GM19395 (cell line): ENCODE measurements at regions not wholly inside any gene's neighbourhood (a gene's known extent, or its start where the extent isn't known, plus 50 kb on each side); places are given as distances from the start of the nearest gene placed in this dataset.
A peak's percentile ranks its signal among the peaks of the same experiment; 100 is the strongest.

Experiments used
- ATAC-seq: cut with Tn5 transposase; IDR thresholded peaks from one replicate; pipeline ENCODE4 v1.9.1; 2021; ENCODE audit warnings: mild to moderate bottlenecking, moderate library complexity; ENCODE audit not compliant: unreplicated experiment

DNA sequence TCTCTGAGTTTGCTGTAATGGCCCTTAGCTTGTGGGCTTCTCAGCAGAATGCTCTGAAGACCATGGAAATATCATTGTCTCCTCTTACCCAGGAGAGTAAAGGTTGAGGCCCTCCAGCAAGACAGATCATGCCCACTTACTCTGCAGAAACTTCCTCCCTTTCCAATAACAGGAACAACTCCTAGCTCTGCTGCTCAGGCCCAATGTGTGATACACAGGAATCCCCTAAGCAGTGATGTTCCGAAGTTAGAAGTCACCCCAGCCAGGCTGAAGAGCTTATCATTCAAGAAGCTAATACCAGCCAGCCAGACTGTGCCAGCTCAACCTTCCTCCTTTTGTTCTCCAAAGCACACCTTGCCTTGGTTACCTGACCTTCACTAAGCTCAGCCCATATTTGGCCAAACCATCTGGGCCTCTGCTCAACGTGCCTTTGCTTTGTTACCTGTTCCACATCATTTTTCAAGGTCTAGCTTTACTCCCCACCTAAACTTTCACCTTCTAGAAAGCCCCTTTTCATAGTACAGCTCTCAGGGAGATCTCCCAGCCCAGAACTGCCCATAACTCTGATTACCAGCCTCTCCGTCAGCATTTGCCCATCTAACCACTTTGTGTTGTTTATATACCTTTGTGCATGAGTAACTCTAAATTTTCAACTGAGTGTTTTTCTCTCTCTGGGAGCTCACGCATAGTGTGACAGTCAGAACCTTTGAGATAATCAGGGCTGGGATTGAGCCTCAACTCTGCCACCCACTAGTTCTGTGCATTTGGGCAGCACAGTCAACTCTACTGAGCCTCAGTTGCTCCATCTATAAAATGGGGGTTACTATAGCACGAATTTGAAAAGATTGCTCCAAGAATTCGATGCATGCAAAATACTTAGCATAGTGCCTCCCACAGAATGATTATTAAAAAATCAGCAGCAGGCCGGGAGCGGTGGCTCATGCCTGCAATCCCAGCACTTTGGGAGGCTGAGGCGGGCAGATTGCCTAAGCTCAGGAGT is 107.6 kb upstream of the CPEB4 start:
- ATAC-seq: no peak

DNA sequence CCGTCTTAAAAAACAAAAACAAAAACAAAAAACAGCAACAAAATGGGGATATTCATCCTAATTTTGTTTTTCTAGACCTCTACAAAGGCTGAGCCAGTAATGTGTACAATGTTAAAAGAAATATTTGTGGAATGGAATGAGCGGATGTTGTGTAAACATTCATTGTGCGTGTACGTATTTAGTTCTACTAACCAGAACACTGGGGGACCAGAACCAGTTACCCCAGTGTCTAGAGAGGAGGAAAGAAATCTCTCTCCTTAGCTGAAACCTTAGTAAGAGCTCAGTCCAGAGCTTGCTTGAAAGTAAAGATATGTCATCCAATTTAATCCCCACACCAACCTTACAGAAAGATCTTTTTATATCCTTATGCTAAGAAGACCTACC is 106.7 kb upstream of the CPEB4 start:
- no peak for ATAC-seq

DNA sequence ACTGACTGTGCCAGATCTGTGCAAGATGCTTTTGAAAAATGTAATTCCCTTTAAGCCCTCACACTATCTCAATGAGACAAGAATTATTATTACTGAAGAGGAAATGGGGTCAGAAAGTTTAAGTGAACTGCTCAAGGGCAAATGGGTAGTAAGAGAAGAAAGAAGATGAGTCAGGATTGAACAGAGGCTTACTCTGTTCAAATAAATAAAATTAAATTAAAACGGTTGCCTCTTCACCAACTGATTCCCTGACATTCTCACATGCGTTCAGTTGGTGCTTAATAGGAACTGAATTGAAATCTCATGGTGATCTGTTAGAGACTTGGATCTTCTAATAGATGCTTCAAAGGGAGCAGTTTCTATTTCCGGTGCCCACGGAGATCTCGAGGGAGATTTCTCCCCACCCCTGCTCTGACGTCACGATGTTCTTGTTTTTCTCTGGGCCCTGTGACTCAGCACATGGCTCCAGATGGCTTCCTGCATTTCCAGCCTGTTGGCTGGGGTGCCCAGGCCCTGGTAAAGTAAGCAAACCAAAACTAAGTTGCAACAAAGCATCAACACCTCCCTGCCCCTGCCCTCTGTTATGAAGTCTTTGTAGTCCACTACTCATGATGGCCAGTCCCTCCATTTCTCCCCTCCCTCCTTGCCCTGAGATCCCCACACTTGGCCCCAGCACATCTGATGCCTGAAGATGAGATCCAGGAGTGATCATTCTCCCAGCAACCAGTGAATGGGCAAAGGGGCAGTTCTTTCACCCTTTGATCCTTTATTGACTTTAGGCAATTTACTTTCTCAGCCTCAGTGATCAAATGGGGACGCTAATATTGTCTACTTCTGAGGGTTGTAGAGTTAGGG is 106.1 kb upstream of the CPEB4 start:
- no peak for ATAC-seq

DNA sequence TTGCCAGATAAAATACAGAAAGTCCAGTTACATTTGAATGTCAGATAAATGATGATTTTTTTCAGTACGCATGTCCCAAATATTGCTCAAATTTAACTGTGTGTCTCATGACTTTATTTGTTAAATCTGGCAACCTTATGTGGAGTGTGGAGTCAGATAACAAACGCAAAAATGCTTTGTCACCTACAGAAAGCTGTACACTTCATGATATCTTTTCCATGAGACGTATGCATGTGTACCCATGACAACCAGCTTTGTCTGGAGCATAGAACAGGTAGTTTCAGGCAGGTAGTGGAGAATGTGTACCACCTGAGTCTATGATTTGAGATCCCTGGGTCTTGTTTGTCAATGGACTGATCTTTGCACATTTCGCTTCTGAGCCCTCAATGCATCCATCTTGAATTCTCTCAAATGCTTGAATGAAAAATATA is 105.5 kb upstream of the CPEB4 start:
- no peak for ATAC-seq

DNA sequence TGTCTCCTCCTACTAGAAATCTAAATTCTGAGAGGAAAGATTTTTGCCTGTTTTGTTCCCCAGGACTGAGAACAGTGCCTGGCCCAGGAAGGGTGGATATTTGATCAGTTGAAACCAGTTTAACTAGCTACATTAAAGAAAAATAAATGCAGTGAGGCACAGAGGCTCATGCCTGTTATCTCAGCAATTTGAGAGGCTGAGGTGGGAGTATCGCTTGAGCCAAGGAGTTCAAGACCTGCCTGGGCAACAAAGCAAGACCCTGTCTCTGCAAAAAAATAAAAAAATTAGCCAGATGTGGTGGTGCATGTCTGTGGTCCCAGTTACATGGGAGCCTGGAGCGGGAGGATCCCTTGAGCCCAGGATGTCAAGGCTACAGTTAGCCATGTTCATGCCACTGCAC is 104.8 kb upstream of the CPEB4 start:
- no peak for ATAC-seq

DNA sequence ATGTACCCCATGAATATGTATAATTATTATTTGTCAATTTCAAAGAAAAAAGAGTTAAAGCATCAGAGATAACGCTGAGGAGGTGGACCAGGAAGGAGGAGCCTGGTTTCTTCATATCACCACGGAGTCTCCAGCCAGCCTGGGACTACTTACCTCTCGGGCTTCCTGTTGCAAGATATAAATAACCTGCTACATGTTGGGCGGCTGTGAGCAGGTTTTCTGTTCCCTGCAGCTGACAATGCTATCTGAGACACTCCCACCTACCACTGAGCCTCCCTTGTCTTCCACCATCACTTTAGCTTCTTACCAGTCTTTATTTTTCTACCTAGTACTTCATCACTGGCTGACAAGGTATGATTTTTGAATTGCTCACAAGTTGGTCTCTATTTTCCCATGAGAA is 102.7 kb upstream of the CPEB4 start:
- no peak for ATAC-seq

DNA sequence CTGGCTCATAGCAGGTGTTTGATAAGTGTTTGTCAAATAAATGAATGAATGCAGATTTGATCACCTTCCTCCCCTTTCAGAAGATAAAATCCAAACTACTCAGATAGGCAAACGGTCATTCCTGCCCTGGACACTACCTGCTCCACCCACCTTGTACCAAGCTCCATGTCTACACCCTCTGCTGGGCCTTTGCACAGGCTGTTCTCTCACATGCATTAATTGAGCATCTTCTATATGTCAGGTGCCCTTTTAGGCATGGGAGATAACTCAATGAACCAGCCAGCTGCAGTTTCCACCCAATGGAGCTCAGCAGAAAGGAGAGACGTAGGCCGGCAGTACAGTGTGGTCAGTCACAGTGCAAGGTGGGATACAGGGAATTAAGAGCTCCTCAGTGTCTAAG is 102.3 kb upstream of the CPEB4 start:
- no peak for ATAC-seq

DNA sequence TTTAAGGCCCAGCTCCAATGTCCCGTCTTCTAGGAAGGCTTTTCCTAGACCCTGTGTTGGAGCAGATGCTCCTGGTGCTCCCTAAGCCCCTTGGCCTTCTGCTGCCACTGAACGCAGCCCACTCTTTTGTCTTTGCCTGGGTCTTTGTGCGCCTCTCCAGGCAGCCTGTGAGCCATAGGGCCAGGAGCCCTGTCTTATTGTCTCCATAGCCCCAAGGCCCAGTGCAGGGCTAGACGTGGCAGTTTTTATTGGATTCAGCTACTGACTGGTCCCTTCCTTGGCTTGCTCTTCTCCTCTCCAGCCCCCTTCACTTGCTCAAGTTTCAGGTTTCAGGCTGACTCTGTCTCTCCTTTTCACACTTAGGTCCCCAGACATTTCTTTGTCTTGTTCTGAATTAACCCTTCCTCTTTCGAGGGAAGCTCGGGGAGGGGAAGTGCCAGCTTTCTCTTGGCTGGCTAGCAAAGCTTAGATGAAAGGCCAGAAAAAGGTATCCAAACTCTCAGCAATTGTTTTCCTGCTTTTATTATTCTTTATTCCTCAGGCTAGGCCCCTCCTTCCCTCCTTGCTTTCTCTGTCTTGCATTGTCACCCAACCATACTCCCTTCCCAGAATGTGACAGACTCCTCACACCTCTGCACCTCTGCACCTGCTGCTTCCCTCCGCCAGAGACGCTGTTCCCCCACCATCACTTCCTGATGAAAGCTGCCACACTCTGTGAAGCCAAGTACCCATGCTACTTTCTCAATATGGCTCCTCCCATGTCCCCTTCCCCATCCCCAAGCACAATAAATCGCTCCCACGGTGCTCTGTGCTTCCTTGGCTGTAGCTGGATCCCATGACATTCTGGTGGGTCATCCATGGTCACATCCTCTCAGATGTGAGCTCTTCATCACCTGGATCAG is 101.6 kb upstream of the CPEB4 start:
- peak; percentile 53 for ATAC-seq

DNA sequence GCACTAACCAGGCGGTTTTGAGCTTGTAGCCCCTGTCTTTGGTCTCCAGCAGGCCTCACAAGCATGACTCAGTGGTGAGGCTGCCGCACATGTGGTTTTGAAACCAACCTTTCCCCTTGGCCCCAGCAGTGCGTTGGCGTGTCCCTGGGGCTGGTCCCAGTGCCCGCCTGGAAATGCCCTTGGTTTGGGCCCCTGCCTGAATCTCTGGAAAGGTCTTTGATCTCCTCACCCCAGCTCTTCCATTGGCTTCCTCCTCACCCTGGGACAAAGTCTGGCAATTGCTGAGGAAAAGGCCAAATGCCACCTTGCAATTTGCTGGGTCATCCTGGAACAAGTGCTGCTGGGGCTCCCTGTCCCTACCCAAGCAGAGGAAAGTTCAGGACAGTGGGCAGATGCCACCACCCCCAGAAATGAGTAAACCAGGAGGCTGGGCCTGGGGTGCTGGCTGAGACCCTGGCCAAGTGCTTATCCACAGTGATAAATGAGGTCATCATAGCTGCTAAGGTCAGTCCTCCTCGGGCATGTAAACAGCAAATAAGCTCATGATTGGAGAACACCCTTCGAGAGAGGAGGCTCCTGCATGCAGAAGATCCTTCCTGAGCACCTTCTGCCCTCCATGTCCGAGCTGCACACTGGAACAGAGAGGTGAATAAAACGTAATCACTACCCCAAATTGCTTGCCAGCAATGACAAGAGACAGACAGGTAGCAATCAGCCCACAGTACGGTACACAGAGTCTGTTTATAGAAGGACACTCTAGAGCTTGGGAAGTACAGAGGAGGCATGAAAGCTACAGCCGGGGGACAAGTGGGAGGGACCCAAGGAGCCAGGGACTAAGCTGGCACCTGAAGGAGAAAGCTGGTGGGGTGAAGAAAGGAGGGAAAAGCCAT is 98.9 kb upstream of the CPEB4 start:
- no peak for ATAC-seq

DNA sequence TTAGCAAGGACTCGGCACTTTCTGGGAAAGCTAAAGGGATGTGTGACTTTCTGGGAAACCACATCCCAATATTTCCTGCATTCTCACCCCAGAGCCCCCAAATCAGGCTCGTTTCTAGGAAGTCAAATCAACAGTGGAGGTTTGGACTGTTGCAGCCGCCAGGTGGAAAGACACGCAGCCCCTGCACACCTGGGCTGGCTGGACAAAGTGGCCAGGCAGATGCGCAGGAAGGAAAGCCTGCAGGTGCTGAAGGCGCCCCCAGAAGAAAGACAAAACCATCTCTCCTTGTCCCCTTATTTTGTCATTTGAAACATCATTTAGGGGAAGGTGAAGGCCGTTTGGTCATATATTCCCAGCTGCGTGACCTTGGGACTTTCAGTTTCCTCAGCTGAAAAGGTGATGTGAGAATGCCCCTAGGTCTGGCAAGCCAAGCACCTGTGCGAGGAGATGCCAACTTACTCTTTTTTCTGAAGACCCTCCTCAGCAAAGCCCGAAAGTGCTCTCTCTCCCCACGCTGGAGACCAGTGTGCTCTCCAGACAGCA is 97.9 kb upstream of the CPEB4 start:
- no peak for ATAC-seq

DNA sequence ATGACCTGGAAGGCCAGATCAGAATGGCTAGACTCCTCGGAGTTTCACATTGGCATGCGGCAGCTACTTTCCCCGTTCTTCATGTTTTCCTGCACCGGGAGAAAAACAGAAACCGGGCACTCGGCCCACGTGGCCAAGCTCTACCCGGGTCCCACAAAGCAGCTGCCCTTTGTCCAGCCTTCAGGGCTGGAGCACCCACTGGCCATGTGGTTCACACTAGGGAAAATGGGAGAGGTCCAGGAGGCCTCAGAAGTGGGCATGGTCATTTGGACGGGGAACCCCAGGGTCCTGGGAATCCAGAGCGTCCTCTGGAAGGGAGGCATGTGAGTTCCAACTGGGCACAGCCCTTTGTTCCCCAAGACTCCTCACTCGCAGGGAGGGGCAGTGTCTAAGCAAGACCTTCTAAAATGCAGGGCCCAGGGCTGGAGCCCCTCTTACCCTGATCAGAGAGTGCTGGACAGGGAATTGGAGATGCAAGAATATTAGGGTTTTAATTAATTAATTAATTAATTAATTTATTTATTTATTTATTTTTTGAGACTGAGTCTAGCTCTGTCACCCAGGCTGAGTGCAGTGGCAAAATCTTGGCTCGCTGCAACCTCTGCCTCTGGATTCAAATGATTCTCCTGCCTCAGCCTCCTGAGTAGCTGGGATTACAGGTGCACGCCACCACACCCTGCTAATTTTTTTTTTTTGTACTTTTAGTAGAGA is 97.2 kb upstream of the CPEB4 start:
- ATAC-seq: no peak

DNA sequence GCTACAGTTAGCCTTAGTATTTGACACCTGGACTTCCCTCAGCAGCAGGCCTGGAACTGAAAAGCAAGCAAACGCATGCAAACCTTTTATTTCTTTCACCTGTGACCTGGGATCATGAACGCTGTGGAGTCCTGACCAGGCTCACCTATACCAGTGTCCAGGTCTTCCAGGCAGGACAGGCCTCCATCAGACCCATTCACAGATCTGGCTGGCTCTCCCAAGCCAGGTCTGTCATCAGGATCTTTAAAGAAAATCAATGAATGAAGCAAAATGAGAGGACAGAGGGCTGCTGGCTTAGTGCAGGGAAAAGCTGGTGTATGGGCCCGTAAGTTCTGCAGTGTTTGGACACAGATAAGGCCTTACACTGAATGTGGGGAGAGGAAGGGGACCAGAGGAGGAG is 96.3 kb upstream of the CPEB4 start:
- no peak for ATAC-seq

DNA sequence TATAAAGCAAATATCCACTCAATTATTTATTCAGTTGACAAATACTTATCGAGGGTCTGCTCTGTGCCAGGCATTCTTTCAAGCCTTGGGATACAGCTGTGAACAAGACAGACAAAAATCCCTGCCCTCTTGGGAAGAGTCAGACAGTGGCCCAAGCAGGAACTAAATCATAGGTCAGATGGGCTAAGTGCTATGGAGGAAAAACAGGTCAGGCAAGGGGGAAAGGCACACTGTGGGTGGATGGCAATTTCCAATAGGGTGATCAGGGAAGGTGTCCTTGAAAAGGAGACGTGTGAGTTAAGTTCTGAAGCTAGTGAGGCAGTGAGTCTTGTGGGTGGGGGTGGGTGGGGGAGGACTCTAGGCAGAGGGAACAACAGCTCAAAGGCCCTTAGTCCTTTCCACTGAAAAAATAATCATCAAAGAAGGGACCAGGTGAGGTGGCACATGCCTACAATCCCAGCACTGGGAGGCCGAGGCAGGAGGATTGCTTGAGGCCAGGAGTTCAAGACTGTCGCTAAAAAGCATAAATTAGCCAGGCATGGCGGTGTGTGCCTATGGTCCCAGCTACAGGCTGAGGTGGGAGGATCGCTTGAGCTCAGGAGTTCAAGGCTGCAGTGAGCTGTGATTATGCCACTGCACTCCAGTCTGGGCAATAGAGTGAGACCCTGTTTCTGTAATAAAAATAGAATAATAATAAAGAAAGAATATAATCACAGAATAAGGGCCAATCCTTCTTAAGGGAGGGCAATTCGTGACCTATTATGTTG is 95.2 kb upstream of the CPEB4 start:
- no peak for ATAC-seq

DNA sequence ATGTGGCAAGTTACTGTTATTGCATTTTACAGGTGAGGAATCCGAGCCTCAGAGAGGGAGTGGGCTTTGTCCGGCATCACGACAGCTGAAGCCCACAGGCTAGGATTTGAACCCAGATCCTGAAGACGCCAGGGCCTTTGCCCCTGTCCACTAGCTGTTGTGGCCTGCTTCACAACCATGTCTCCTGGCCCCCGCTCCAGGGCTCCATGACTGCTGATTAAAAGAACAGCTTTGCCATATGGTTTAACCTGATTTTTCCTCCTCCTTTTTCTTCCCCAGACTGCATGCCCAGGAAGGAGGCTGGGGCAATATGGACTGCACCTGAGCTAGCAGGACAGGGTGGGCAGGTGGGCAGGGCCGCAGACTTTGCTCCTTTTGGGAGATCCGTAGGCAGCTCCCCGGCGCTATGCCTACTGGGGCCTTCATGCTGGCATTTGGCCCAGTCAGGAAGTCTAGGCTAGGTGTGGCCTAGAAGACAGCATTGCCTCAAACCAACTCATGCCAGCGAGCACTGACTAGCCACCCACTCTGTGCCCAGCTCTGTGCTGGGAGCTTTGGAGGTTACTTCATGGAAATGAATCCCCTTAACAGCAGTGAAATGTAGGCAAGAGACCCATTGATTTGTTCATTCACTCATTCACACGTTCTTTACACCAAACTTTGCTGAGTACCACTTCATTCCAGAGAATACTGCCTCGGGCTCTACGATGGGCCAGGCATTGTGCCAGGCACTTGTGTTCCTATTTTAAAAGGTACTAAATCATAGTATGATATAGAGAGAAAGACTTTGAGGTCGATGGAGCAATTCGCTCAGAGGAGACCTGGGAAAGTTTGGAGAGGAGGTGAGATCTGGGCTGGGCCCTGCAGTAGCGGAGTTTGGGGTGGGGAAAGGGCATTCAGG is 94.3 kb upstream of the CPEB4 start:
- no peak for ATAC-seq

DNA sequence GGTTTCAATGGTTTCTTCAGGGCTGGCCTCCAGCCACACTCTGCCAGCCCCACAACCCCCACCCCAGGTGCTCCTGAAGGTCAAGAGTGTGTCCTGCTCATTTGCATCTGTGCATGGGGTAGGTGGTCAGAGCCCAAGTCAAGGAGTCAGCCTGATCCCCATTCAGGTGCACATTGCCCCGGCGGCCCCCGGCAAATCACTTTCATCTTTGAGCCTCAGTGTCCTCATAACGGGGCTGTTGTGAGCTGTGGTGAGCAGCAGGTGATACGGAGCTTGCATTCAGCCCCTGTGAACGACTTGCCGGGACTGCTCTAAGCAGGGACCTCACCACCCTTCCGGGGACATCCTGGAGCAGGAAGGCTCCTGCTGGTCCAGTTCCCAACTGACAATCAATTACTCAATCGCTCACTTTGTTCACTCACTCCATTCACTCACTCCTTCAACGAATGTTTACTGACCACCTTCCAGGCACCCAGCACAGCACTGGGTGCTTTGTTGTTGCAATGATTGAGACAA is 93.2 kb upstream of the CPEB4 start:
- no peak for ATAC-seq

DNA sequence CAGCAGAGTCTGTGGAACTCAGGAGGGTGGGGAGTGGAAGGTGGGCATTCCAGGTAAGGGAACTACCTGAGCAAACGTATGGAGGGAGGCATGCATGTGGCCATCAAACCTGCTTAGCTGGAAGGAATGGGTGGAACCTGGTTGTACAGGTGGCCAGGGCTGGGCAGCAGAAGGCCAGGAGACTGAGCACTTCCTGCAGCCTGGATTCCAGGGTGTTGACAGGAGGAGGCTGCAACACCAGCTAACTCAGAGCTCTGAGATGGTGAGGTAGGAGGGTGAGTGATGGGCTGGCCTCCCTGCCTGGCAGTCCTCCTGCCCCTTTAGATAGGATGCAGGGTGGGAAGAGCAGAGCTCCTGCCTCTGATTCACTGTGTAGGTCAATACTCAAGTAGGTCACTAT is 92.5 kb upstream of the CPEB4 start:
- no peak for ATAC-seq
